Small intestine (tissue), 7 donors: ENCODE measurements at regions not wholly inside any gene's neighbourhood (a gene's known extent, or its start where the extent isn't known, plus 50 kb on each side); places are given as distances from the start of the nearest gene placed in this dataset.
"Not testable (repeated sequence)": the region's sequence is repeated elsewhere in the genome, so short reads cannot be mapped to it uniquely, and the experiment has no call there.

ENCODE experiments used
- DNase-seq, 2 donors: peaks; one replicate each; pipeline versions ENCODE4 v3.0.0 to v3.0.0-alpha.2; 2013
- FAIRE-seq: peaks from 2 replicates; lab custom pipeline; 2012; peaks lifted over from hg19 to GRCh38; lab: Jason Lieb, UNC
- H3K27ac ChIP-seq, 3 donors: one replicate each; pipeline ENCODE4 v1.5.1; 2013; ENCODE audit warnings: low read length in 2 of 3, mild to moderate bottlenecking in 2 of 3, control low read depth in 1 of 3, inconsistent platforms in 1 of 3, low read depth in 1 of 3, moderate library complexity in 1 of 3
- H3K27me3 ChIP-seq, 3 donors: one replicate each; pipeline ENCODE4 v1.6.1; 2013; ENCODE audit warnings: low read length in 3 of 3, inconsistent platforms in 1 of 3; ENCODE audit not compliant: control insufficient read depth in 3 of 3, insufficient read depth in 3 of 3
- H3K36me3 ChIP-seq, 3 donors: one replicate each; pipeline ENCODE4 v1.6.1; 2013; ENCODE audit warnings: low read length in 3 of 3, inconsistent platforms in 1 of 3, low read depth in 1 of 3, mild to moderate bottlenecking in 1 of 3, moderate library complexity in 1 of 3; ENCODE audit not compliant: control insufficient read depth in 3 of 3, insufficient read depth in 2 of 3
- H3K4me1 ChIP-seq, 3 donors: one replicate each; pipeline ENCODE4 v1.6.1; 2013; ENCODE audit warnings: low read length in 2 of 3, inconsistent platforms in 1 of 3, low read depth in 1 of 3, mild to moderate bottlenecking in 1 of 3, moderate library complexity in 1 of 3; ENCODE audit not compliant: control insufficient read depth in 3 of 3, insufficient read depth in 2 of 3
- H3K4me3 ChIP-seq, 3 donors: one replicate each; pipeline ENCODE4 v1.5.1; 2013; ENCODE audit warnings: low read length in 3 of 3, control low read depth in 1 of 3, inconsistent platforms in 1 of 3, low read depth in 1 of 3, mild to moderate bottlenecking in 1 of 3, moderate library complexity in 1 of 3
- H3K9me3 ChIP-seq, 2 donors: one replicate each; pipeline ENCODE4 v1.6.1; 2013; ENCODE audit warnings: low read depth in 1 of 2, low read length in 1 of 2; ENCODE audit not compliant: control insufficient read depth in 2 of 2, insufficient read depth in 1 of 2
- WGBS, 3 donors: extraction: QIAGEN DNeasy Blood & Tissue Kit; methylation state at CpG; one replicate each; pipeline ENCODE4 v1.1.7; 2013; 5-methylcytosine and 5-hydroxymethylcytosine counted together
- donor health status: healthy with polysubstance abuse.
- donor health status: control.
- donor health status: control.
- donor health status: Bipolar disorder and iron deficiency.
- donor health status: healthy.

DNA sequence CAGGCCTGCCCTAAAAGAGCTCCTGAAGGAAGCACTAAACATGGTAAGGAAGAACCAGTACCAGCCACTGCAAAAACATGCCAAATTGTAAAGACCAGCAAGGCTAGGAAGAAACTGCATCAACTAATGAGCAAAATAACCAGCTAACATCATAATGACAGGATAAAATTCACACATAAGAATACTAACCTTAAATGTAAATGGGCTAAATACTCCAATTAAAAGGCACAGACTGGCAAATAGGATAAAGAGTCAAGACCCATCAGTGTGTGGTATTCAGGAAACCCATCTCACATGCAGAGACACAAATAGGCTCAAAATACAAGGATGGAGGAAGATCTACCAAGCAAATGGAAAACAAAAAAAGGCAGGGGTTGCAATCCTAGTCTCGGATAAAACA is 147.7 kb upstream of the KYNU start:
- H3K27me3 ChIP-seq, H3K27ac ChIP-seq, H3K4me3 ChIP-seq, DNase-seq, FAIRE-seq, H3K9me3 ChIP-seq, H3K4me1 ChIP-seq, H3K36me3 ChIP-seq: not testable (repeated sequence)
- 83% methylated on average over 1 of the region's 1 CpG; no CpG with 5 or more reads in 2 of the 3 donors for WGBS, 3 donors

DNA sequence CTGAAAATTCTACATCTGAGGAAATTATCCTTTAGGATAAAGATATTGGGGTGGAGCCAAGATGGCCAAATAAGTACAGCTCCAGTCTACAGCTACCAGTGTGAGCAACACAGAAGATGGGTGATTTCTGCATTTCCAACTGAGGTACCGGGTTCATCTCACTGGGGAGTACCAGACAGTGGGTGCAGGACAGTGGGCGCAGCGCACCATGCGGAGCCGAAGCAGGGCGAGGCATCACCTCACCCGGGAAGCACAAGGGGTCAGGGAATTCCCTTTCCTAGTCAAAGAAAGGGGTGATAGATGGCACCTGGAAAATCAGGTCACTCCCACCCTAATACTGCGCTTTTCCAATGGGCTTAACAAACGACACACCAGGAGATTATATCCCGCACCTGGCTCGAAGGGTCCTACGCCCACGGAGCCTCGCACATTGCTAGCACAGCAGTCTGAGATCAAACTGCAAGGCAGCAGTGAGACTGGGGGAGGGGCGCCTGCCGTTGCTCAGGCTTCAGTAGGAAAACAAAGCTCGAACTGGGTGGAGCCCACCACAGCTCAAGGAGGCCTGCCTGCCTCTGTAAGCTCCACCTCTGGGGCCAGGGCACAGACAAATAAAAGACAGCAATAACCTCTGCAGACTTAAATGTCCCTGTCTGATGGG is 149.5 kb upstream of the KYNU start:
- H3K27ac ChIP-seq, H3K36me3 ChIP-seq, DNase-seq, H3K27me3 ChIP-seq, H3K9me3 ChIP-seq, FAIRE-seq, H3K4me1 ChIP-seq, H3K4me3 ChIP-seq: not testable (repeated sequence)
- WGBS, 3 donors = 90 to 94% (median 92%) methylated on average over 17 of the region's 17 CpGs

DNA sequence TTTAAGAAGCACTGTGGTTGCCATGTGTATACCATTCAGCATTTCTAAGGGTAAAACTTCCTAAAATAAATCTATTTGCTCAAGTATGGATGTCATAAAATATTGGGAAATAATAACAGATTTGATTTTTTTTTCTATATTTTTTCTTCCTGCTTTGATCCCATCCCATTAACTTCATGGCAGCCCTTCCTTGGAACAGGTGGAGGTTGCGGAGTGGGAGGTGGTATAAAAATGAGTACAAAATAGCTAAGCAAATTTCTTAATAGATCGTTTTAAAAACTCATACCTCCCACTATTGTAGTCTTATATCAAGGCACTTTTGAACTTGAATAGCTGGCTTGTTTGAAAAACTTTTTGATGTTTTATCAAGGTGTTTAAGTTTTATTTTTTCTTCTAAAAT is 152.1 kb upstream of the KYNU start:
- WGBS, 3 donors = 89 to 92% (median 89%) methylated on average over 2 of the region's 2 CpGs
- Histone ChIP-seq H3K4me3 (no peak overlapping the region), H3K9me3 (peaks cover 0 to 5% of the 10 kb centered on the region in 2 donors), H3K4me1 (no peaks in the 10 kb centered on the region), H3K36me3 (no peaks in the 10 kb centered on the region), H3K27ac (no peak overlapping the region), H3K27me3 (no peaks in the 10 kb centered on the region)
- DNase-seq = no peak
- FAIRE-seq = no peak

DNA sequence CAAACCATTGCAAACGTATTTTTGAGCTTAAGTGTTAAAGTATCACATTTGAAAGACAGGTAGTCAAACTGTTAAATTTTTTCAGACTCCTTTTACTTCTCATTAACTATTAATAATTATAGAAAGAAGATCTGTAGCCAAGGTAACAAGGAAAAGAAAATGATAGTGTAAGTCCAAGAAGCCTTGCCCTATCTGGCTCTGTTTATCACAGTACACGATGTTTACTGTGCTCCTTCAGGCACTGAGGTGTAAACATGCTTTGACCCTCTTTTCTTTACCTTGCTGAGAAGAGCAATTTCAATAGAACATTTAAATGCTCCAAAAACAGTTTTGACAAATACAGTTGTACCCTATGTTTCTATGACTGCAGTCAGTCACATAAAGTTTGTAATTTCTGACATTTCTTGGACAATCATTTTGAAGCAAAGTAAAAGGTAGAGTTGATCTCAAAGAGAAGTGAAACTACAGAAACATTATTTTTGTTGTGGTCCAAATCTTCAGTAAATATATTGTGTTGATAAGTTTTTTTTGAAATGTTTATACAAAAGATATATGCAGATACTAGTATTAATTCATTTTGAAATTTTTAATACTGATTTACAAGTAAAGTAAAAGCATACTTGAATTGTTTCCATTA is 152.6 kb upstream of the KYNU start:
- 24 to 53% (median 35%) methylated on average over 2 of the region's 2 CpGs for WGBS, 3 donors
- Histone ChIP-seq H3K36me3 (no peaks in the 10 kb centered on the region), H3K4me3 (no peak overlapping the region), H3K4me1 (no peaks in the 10 kb centered on the region), H3K27ac (no peak overlapping the region), H3K27me3 (no peaks in the 10 kb centered on the region), H3K9me3 (peaks cover 0 to 5% of the 10 kb centered on the region in 2 donors)
- no peak for DNase-seq
- FAIRE-seq = no peak

DNA sequence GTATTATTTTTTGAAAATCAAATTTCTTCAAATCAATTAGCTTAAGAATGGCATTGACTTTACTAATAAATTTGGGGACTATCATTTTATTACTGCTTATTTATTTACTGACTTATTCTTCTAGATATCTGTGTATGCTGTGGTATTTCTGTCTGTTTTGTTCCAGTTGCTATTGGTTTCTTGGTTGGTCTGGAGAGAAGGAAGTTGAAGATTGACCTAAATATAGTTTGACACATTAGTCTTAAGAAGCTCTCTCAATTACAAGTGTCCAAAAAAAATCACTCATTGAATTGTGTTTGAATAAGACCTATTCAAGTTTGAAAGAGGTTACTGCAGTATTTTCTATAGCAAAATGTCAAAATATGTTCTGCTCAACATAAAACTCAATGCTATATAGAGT is 153.3 kb upstream of the KYNU start:
- Histone ChIP-seq H3K27ac (no peak overlapping the region), H3K9me3 (peaks cover 0 to 5% of the 10 kb centered on the region in 2 donors), H3K27me3 (no peaks in the 10 kb centered on the region), H3K36me3 (no peaks in the 10 kb centered on the region), H3K4me1 (no peaks in the 10 kb centered on the region), H3K4me3 (no peak overlapping the region)
- DNase-seq = no peak
- FAIRE-seq = no peak

DNA sequence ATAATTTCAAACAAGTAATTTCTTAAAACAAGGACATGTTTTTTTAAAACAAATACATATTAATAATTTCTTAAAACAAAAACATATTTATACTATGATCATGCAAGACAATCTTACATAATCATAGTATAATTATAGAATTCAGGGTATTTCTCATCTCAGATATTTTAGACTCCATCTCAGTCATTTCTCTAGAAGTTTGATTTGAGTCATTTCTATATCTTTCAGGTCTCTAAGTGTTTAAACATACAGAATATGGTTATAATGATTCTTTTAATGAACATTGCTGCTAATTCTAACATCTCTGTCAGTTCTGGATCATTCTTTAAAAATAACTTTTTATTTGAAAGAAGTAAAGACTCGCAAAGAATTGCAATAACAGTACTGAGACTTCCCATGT is 154.2 kb upstream of the KYNU start:
- H3K27ac ChIP-seq = no peak overlapping the region
- H3K27me3 ChIP-seq = no peaks in the 10 kb centered on the region
- DNase-seq = no peak
- no peaks in the 10 kb centered on the region for H3K4me1 ChIP-seq
- WGBS, 3 donors = 83 to 85% (median 84%) methylated on average over 1 of the region's 1 CpG
- H3K4me3 ChIP-seq = no peak overlapping the region
- no peaks in the 10 kb centered on the region for H3K36me3 ChIP-seq
- peak; percentile 74 for FAIRE-seq
- peaks cover 0 to 4% of the 10 kb centered on the region in 2 donors for H3K9me3 ChIP-seq

DNA sequence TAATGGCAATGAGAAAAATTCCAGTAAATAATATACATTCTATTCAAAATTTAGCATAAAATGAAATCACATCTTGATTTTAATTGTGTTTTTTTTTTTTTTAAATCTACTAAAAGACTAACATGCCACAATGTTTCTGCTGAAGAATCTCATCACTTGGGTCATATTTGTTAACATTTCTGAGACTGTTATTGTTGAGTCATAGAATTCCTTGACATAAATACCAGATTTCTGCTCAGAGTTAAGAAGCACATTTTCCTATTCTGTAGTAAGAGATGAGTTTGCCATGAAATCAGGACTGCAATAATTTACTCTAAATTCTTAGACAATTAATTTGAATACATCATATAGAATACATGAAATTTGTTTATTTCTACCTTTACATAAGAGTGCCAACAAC is 154.9 kb upstream of the KYNU start:
- no peak for DNase-seq

DNA sequence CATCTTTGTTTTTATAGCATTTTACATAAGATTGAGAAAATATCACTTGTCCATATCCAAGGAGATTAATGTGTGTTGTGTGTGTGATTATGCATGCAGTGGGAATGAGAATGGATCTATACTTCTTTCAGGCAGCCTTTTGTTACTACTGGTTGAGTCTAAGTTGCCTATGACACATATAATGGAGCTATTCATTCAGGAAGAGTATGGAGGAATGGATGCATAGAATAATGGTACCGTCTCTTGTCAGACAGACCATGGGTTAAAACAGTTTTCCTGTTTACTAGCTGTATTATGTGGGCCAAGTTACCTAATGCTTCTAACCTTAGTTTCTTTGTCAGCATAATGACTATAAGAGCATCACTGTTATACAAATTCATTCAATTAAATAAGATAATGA is 155.4 kb upstream of the KYNU start:
- H3K27ac ChIP-seq = no peak overlapping the region
- no peak overlapping the region for H3K4me3 ChIP-seq
- H3K27me3 ChIP-seq = no peaks in the 10 kb centered on the region
- no peaks in the 10 kb centered on the region for H3K36me3 ChIP-seq
- no peaks in the 10 kb centered on the region for H3K4me1 ChIP-seq
- 89 to 100% (median 93%) methylated on average over 1 of the region's 1 CpG for WGBS, 3 donors
- H3K9me3 ChIP-seq = no peaks in the 10 kb centered on the region
- FAIRE-seq (no peak), DNase-seq (no peak)

More for the DNA sequence above, 154.9 kb upstream of the KYNU start:
- FAIRE-seq = no peak
- H3K4me1 ChIP-seq = no peaks in the 10 kb centered on the region
- H3K27me3 ChIP-seq = no peaks in the 10 kb centered on the region
- H3K9me3 ChIP-seq = no peaks in the 10 kb centered on the region
- H3K27ac ChIP-seq = no peak overlapping the region
- no peaks in the 10 kb centered on the region for H3K36me3 ChIP-seq
- H3K4me3 ChIP-seq = no peak overlapping the region

DNA sequence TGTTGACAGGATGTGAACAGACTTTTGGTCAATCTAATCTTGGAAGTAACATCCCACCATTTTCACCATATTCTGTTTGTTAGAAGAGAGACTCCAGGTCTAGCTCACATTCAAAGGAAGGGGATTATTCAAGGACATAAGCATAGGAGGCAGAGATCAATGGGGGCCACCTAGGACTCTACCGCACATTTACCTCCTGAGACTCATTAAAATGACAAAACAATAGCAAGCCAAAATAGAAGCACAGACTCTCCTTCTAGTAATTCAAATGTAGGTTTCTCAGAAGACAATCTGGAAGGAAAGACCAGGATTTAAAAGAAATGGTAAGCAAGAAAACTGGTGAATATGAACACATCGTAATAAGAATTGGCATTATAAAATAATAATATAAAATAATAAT is 156.4 kb upstream of the KYNU start:
- Histone ChIP-seq H3K27me3 (no peaks in the 10 kb centered on the region), H3K4me1 (no peaks in the 10 kb centered on the region), H3K9me3 (no peaks in the 10 kb centered on the region), H3K36me3 (no peaks in the 10 kb centered on the region), H3K4me3 (no peak overlapping the region), H3K27ac (no peak overlapping the region)
- no peak for FAIRE-seq
- DNase-seq = no peak
- 86 to 90% (median 90%) methylated on average over 2 of the region's 2 CpGs for WGBS, 3 donors
